NCI-H2227 (cell line): ENCODE measurements at regions not wholly inside any gene's neighbourhood (a gene's known extent, or its start where the extent isn't known, plus 50 kb on each side); places are given as distances from the start of the nearest gene placed in this dataset.
"Not testable (repeated sequence)": the region's sequence is repeated elsewhere in the genome, so short reads cannot be mapped to it uniquely, and the experiment has no call there.

ENCODE experiments used
- DNase-seq: peaks from one replicate; lab custom pipeline; 2025; ENCODE audit not compliant: unreplicated experiment; lab: John Stamatoyannopoulos, UW

DNA sequence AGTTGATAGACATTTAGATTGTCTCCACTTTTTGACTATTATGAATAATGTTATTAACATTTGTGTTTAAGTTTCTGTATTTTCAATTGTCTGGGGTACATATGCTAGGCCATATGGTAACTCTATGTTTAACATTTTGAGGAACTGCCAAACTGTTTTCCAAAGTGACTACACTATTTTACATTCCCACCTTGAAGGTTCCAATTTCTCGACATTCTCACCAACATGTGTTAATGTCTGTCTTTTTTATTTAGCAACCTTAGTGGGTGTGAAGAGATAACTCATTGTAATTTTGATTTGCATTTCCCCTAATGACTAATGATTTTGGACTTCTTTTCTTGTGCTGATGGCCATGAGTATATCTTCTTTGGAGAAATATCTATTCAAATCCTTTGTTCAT is 832.4 kb downstream of the DNAJB9 start:
- DNase-seq: no peak

DNA sequence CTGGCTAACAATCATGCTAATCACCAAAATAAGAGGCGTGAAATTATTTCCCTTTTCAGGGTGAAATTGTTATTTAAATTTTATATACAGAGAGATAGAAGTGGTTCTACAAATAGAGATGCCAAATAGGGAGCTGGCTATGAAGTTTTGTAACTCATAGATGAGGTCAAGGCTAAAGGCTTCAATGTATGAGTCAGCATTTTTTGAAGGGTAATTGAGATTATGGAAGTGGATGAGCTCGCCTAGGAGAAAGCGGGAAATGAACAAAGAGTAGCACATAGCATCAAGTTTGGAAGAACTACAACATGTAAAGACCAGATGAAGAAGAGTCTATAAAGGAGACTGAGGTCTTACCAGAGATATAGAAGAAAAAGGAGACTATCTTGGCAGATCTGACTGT is 838.1 kb downstream of the DNAJB9 start:
- no peak for DNase-seq

DNA sequence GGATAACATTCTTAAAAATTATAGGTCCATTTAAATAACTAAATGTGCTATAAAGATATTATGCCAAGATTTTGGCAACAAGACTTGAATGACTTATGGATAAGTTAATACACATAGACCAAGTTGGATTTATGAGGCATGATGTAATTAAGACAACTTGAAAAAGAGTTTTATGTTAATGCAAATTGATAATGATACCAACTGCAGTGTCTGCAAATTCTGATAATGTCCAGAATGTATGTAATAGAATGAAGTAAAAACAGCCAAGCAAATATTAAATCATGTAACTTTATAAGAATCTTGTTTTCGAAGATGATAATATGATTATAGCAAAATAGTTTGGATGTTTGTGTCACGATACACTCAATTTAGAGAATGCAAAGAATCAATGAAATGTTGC is 868.3 kb downstream of the DNAJB9 start:
- DNase-seq: no peak

- DNase-seq: no peak
These were observed 880.1 kb downstream of the DNAJB9 start for GRCh38 chr7:109449760-109450159.

DNA sequence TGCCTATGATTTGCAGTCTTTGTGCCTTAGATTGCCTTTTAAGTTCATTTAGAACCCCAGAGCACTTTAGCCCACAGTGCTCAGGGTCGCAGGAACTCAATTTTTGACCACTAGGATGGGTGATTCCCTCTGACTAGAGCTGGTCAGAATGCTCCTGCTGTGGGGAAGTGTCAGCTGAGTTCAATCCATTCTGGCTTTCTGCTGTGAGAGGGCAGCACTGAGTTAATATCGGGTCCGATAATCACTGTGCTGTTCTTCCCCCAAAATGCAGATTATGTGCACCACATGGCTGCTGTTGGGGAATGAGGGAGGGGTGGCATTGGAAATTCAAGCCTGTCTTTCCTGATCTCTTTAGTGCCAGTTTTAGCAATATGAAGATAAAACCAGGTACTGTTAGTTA is 886.4 kb downstream of the DNAJB9 start:
- DNase-seq: no peak

DNA sequence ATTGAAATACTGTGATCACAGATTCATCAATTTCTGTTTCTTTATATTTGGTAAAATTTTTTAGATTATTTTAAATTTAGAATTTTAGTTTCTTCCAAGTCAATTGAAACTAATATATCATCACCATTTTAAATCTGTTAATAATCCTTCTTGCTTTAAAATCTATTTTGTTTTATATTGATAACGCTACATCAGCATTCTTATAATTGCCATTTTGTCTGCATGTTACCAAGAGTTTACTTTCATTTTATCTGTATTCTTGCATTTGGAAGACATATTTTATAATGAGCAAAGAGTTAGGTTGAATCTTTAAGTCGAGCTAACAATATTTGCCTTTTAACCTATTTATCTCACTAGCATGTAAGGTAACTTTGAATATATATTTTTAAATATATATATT is 890.6 kb downstream of the DNAJB9 start:
- DNase-seq: no peak

- DNase-seq: no peak
These were observed 892.5 kb downstream of the DNAJB9 start for GRCh38 chr7:109462171-109462570.

- not testable (repeated sequence) for DNase-seq
These were observed 898.1 kb downstream of the DNAJB9 start for GRCh38 chr7:109467729-109468128.

DNA sequence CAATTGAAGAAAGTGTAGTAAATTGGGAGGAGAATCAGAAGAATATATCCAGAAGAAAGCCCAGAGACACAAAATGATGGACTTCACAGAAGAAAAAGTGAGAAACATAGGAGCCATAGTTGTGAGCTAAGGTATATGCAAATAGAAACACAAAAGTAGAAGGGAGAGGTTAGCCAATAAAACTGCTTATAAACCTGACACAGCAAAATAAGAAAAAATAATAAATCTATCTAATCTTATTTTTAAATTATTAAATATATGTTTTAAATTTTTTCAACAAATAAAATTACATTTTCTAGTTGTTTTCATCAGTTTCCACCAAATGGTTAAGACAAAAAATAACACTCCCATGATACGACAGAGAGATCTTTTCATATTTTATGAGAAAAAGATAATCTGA is 903.5 kb downstream of the DNAJB9 start:
- no peak for DNase-seq

- DNase-seq: no peak
These were observed 906.7 kb downstream of the DNAJB9 start for GRCh38 chr7:109476409-109476808.

DNA sequence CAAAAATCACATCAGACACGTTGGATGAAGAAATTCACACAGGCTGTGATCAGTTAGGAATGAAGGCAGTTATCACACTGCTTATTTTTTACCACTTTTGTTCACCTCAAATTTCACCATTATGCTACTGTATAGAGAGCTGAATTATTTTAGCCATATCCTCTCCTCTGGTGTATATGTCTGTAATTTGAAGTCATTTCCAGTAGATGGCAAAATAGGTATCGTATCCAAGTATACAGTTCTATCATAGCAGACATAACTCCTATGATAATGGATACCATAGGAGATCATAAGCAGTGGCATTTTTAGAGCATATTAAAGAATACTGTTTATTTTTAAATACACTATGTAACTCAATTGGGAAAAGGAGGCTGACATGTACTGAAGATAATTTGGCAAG is 909.7 kb downstream of the DNAJB9 start:
- no peak for DNase-seq

GRCh38 chr7:109490607-109491006 is 920.9 kb downstream of the DNAJB9 start:
- DNase-seq: not testable (repeated sequence)

DNA sequence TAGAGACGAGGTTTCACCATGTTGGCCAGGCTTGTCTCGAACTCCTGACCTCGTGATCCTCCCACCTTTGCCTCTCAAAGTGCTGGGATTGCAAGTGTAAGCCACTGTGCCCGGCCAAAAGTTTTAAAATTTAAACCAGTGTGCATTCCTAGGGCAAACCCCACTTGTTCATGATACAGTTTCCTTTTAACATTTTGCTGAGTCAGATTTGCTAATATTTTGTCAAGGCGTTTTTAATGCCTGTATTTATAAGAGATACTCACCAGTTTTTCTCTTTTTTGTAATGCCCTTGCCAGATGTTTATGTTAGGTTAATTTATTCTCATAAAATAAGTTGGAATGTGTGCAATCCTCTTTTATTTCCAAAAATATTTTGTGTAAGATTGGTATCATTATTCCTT is 927.4 kb downstream of the DNAJB9 start:
- no peak for DNase-seq

DNA sequence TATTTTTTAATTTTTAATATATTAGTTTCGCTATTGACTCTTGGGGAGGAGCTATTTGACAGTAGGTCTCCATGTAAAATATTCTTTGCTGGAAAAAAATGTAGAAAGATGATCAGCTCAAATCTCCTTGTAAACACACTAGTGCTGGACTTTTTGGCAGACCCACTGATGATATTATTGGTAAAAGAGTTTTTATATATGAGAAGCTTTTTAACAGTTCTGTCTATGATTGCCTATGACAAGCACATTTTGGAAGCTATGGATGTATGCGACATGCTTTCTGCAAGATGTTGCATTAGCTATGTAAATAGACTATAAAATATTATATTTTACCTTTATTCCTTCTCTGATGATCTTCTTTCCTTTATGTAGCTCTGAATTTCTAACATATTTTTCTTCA is 928.5 kb downstream of the DNAJB9 start:
- no peak for DNase-seq

DNA sequence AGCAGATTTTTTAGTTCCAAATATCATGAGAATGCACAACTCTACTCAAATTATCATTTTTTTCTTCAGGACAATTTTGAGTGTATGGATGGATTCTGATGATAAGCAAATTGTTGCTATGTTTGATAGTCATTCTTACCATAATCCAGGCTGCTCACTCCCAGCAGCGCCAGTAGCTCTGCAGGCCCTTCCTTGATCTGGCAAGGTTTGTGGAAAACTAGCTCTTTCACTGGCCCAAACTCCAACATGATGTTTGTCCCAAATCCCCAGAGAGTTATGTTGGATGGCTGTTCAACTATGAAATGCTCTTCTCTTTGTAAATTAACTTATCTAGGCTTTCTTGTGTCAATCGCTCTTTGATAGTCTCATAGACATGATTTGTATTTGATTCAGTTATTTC is 933.7 kb downstream of the DNAJB9 start:
- DNase-seq: no peak

- DNase-seq: no peak
These were observed 952.9 kb downstream of the DNAJB9 start for GRCh38 chr7:109522585-109522984.

GRCh38 chr7:109527833-109528232 is 958.2 kb downstream of the DNAJB9 start:
- no peak for DNase-seq

GRCh38 chr7:109529712-109530111 is 960.0 kb downstream of the DNAJB9 start:
- no peak for DNase-seq

- DNase-seq: no peak
These were observed 962.8 kb downstream of the DNAJB9 start for GRCh38 chr7:109532262-109532992.

DNA sequence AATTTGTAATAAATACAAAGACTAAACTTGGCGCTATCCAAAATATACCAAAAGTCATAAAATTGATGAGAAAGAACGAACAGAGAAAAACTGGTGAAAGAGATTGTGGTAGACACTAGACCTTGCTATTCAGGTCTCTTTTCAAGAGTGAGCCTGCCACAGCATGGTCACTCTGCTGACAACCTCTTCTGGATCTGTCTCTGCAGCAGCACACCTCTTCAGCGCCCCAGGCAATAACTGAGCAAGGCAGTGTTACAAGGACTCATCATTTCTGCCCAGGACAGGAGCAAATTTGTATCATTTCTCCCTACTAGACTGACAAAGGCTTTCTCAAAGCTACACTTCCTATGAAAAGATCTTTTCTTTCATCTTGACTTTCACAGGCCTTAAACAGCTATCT is 976.0 kb downstream of the DNAJB9 start:
- DNase-seq: no peak

- DNase-seq: no peak
These were observed 980.0 kb downstream of the DNAJB9 start for GRCh38 chr7:109549471-109550193.

DNA sequence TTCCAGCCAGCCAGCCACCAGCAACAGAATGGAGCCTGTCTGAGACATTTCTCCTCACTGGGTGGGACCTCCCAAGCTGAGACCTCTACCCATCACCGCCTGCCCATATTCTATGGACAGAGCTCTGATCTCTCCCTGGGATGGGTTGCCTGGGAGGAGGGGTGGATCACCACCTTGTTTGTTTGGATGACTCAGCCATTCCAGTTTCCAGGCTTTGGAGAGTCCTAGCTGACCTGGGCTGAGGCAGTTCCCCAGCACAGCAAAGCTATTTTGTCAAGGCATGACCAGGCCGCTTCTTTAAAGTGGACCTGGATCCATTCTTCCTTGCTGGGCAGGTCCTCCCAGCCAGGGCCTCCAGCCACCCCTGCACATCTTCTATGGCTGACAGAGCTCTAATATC is 982.3 kb downstream of the DNAJB9 start:
- no peak for DNase-seq

DNA sequence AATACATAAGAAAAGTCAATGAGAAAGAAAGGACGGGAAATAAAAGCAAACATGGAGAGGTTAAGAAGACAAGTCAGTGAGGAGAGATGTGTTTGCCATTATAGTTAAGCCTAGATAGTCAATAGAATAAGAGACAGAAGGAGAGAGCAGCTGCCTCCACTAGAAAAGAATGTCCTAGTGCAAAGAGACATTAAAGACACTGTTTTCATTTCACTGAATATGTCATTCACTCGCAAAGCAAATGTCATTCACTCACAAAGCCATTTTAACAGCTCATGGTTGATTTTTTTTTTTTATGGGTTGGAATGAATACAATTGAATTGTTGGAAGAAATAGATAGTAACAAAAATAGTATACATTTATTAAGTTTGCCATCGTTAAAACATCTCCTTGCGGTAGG is 1007.6 kb downstream of the DNAJB9 start:
- no peak for DNase-seq
